Panc1 (cell line): ENCODE measurements at regions not wholly inside any gene's neighbourhood (a gene's known extent, or its start where the extent isn't known, plus 50 kb on each side); places are given as distances from the start of the nearest gene placed in this dataset.

Experiments
- POLR2AphosphoS5 ChIP-seq: IDR thresholded peaks from 2 replicates; pipeline ENCODE4 v1.6.1; 2012; ENCODE audit warnings: mild to moderate bottlenecking, low read depth, low read length, moderate library complexity
- SIN3A ChIP-seq: IDR thresholded peaks from 2 replicates; pipeline ENCODE4 v1.6.1; 2012; ENCODE audit warnings: low read depth, mild to moderate bottlenecking, low read length, moderate library complexity, borderline replicate concordance; ENCODE audit not compliant: insufficient read depth
- TCF7L2 ChIP-seq: IDR thresholded peaks from 2 replicates; pipeline ENCODE4 v1.6.1; 2011; ENCODE audit warnings: mild to moderate bottlenecking, low read depth, low read length, inconsistent platforms
- TF ChIP-seq, protein P1 (sequence below): fragments of 450-650 bp; IDR thresholded peaks from 2 replicates; pipeline ENCODE4 v1.5.1; 2017; ENCODE audit warnings: mild to moderate bottlenecking
- TF ChIP-seq, protein P2 (sequence below), 2 experiments: IDR thresholded peaks; 2 replicates each; pipeline ENCODE4 v1.6.1; 2011 to 2012; ENCODE audit warnings: low read depth in 2 of 2, control low read depth in 1 of 2, low read length in 1 of 2, mild to moderate bottlenecking in 1 of 2, moderate library complexity in 1 of 2; ENCODE audit not compliant: insufficient read depth in 1 of 2

DNA sequence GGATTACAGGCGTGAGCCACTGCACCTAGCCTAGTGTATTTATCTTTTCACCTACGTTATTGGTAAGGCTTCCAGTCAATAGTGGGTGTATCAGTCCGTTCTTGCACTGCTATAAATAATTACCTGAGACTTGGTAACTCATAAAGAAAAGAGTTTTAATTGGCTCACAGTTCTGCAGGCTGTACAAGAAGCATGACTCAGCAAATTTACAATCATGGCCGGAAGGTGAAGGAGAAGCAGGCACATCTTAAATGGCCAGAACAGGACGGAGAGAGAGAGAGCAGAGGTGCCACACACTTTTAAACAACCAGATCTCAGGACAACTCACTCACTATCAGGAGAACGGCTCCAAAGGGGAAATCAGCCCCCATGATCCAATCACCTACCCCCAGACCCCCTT is 873.3 kb upstream of the AUTS2 start:
- TF ChIP-seq, protein P1, sequence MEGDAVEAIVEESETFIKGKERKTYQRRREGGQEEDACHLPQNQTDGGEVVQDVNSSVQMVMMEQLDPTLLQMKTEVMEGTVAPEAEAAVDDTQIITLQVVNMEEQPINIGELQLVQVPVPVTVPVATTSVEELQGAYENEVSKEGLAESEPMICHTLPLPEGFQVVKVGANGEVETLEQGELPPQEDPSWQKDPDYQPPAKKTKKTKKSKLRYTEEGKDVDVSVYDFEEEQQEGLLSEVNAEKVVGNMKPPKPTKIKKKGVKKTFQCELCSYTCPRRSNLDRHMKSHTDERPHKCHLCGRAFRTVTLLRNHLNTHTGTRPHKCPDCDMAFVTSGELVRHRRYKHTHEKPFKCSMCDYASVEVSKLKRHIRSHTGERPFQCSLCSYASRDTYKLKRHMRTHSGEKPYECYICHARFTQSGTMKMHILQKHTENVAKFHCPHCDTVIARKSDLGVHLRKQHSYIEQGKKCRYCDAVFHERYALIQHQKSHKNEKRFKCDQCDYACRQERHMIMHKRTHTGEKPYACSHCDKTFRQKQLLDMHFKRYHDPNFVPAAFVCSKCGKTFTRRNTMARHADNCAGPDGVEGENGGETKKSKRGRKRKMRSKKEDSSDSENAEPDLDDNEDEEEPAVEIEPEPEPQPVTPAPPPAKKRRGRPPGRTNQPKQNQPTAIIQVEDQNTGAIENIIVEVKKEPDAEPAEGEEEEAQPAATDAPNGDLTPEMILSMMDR, result no peak
- TF ChIP-seq, protein P2, sequence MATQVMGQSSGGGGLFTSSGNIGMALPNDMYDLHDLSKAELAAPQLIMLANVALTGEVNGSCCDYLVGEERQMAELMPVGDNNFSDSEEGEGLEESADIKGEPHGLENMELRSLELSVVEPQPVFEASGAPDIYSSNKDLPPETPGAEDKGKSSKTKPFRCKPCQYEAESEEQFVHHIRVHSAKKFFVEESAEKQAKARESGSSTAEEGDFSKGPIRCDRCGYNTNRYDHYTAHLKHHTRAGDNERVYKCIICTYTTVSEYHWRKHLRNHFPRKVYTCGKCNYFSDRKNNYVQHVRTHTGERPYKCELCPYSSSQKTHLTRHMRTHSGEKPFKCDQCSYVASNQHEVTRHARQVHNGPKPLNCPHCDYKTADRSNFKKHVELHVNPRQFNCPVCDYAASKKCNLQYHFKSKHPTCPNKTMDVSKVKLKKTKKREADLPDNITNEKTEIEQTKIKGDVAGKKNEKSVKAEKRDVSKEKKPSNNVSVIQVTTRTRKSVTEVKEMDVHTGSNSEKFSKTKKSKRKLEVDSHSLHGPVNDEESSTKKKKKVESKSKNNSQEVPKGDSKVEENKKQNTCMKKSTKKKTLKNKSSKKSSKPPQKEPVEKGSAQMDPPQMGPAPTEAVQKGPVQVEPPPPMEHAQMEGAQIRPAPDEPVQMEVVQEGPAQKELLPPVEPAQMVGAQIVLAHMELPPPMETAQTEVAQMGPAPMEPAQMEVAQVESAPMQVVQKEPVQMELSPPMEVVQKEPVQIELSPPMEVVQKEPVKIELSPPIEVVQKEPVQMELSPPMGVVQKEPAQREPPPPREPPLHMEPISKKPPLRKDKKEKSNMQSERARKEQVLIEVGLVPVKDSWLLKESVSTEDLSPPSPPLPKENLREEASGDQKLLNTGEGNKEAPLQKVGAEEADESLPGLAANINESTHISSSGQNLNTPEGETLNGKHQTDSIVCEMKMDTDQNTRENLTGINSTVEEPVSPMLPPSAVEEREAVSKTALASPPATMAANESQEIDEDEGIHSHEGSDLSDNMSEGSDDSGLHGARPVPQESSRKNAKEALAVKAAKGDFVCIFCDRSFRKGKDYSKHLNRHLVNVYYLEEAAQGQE (IDR thresholded peaks at IDR 0.05; ENCODE audit: insufficient read depth in 1 of 2, low read depth in 2 of 2, low read length in 1 of 2), result no peak
- TF ChIP-seq POLR2AphosphoS5 (no peak), SIN3A (no peak), TCF7L2 (no peak)
